Mammary epithelial cell (primary cell): ENCODE measurements at regions not wholly inside any gene's neighbourhood (a gene's known extent, or its start where the extent isn't known, plus 50 kb on each side); places are given as distances from the start of the nearest gene placed in this dataset.
"Not testable (repeated sequence)": the region's sequence is repeated elsewhere in the genome, so short reads cannot be mapped to it uniquely, and the experiment has no call there.

Experiments used
- CTCF ChIP-seq, 2 donors: IDR thresholded peaks in 1 of 2; conservative IDR thresholded peaks in 1 of 2; 2 replicates each; pipeline ENCODE4 v1.5.1; 2011 to 2012; ENCODE audit warnings: inconsistent platforms in 2 of 2, low read length in 2 of 2, mild to moderate bottlenecking in 2 of 2, control low read depth in 1 of 2, low read depth in 1 of 2; ENCODE audit not compliant: insufficient read depth in 1 of 2; ENCODE audit errors: extremely low read depth in 1 of 2
- EZH2 ChIP-seq: IDR thresholded peaks from 2 replicates; pipeline ENCODE4 v1.6.1; 2012; ENCODE audit warnings: low read length, inconsistent platforms, borderline replicate concordance

DNA sequence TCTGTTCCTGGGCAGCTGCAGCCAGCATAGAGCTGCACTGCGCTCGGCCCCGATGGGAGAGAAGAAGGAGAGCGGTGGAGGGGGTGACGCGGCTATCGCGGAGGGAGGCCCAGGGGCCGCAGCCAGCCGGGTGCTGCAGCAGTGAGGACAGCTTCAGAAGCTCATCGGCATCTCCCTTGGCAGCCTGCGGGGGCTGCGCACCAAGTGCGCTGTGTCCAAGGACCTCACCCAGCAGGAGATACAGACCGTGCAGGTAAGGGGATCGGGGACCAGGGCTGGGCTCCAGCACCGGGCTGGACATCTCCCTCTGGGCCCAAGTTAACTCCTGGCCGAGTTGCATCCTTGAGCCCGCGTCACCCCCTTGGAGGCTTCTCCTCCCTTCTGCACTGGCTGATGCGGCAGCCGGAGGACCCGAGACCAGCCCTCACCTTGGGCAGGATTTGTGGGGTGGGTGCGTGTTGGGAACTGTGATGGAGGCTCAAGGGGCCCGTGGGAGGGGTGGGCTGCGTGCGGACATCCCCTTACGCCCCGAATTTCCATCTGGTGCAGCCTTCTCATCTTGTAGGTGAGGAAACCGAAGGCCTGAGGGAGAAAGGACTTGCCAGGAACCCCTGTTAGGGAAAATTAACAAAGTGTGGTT, 3934.9 kb downstream of the SRGAP2C start:
- not testable (repeated sequence) for TF ChIP-seq CTCF (conservative IDR thresholded peaks at IDR 0.05 in 1 of 2, IDR thresholded peaks at IDR 0.05 in 1 of 2; ENCODE audit: extremely low read depth in 1 of 2, insufficient read depth in 1 of 2, low read depth in 1 of 2, low read length in 2 of 2); EZH2
